Spinal cord (tissue), 9 donors: ENCODE measurements at regions not wholly inside any gene's neighbourhood (a gene's known extent, or its start where the extent isn't known, plus 50 kb on each side); places are given as distances from the start of the nearest gene placed in this dataset.
"Not testable (repeated sequence)": the region's sequence is repeated elsewhere in the genome, so short reads cannot be mapped to it uniquely, and the experiment has no call there.

Experiments used
- DNase-seq, 6 donors: peaks; one replicate each; pipeline versions ENCODE4 v3.0.0 to v3.0.0-alpha.2; 2013 to 2015; ENCODE audit warnings: low spot score in 6 of 6, low read depth in 4 of 6
- H3K27ac ChIP-seq: one replicate; pipeline ENCODE4 v1.5.1; 2013; ENCODE audit warnings: low read depth, low read length, control low read depth
- H3K27me3 ChIP-seq: one replicate; pipeline ENCODE4 v1.6.1; 2013; ENCODE audit warnings: low read length; ENCODE audit not compliant: control insufficient read depth, insufficient read depth
- H3K36me3 ChIP-seq: one replicate; pipeline ENCODE4 v1.6.1; 2013; ENCODE audit warnings: low read length; ENCODE audit not compliant: control insufficient read depth, insufficient read depth
- H3K4me1 ChIP-seq: one replicate; pipeline ENCODE4 v1.6.1; 2013; ENCODE audit warnings: low read length; ENCODE audit not compliant: control insufficient read depth, insufficient read depth
- H3K4me3 ChIP-seq: one replicate; pipeline ENCODE4 v1.5.1; 2013; ENCODE audit warnings: low read depth, low read length, control low read depth
- H3K9me3 ChIP-seq: one replicate; pipeline ENCODE4 v1.6.1; 2013; ENCODE audit warnings: low read length; ENCODE audit not compliant: control insufficient read depth, insufficient read depth
- WGBS: methylation state at CpG from one replicate; pipeline ENCODE4 v1.1.5; 2013; ENCODE audit warnings: missing lambda C conversion rate; ENCODE audit not compliant: insufficient coverage; 5-methylcytosine and 5-hydroxymethylcytosine counted together
- donor health status: healthy.

GRCh38 chr21:9767592-9768375, 753.6 kb upstream of the TPTE start:
- H3K36me3 ChIP-seq: no peaks in the 10 kb centered on the region
- no peak overlapping the region for H3K27ac ChIP-seq
- WGBS: 64% methylated on average over 44 of the region's 44 CpGs
- no peaks in the 10 kb centered on the region for H3K27me3 ChIP-seq
- H3K4me1 ChIP-seq: no peaks in the 10 kb centered on the region
- no peak overlapping the region for H3K4me3 ChIP-seq
- H3K9me3 ChIP-seq: peaks cover 12% of the 10 kb centered on the region
- no peak for DNase-seq

GRCh38 chr21:9768376-9769130, 752.8 kb upstream of the TPTE start:
- not testable (repeated sequence) for DNase-seq, H3K36me3 ChIP-seq, H3K9me3 ChIP-seq, H3K27ac ChIP-seq, H3K27me3 ChIP-seq, H3K4me1 ChIP-seq, H3K4me3 ChIP-seq
- 59% methylated on average over 17 of the region's 21 CpGs for WGBS

- H3K4me1 ChIP-seq, H3K4me3 ChIP-seq, H3K36me3 ChIP-seq, H3K27me3 ChIP-seq, H3K9me3 ChIP-seq, H3K27ac ChIP-seq, DNase-seq: not testable (repeated sequence)
- WGBS: 67% methylated on average over 4 of the region's 9 CpGs
These were observed 752.3 kb upstream of the TPTE start for GRCh38 chr21:9769131-9769498.

GRCh38 chr21:9769718-9770690, 751.4 kb upstream of the TPTE start:
- H3K4me1 ChIP-seq, H3K4me3 ChIP-seq, H3K36me3 ChIP-seq, H3K27me3 ChIP-seq, H3K27ac ChIP-seq, DNase-seq: not testable (repeated sequence)
- WGBS: 62% methylated on average over 16 of the region's 17 CpGs
- peaks cover 14% of the 10 kb centered on the region for H3K9me3 ChIP-seq

- H3K9me3 ChIP-seq: peaks cover 17% of the 10 kb centered on the region
- H3K27me3 ChIP-seq, DNase-seq, H3K4me3 ChIP-seq, H3K27ac ChIP-seq, H3K4me1 ChIP-seq, H3K36me3 ChIP-seq: not testable (repeated sequence)
- 58% methylated on average over 17 of the region's 17 CpGs for WGBS
These were observed 749.7 kb upstream of the TPTE start for GRCh38 chr21:9771466-9772347.

GRCh38 chr21:9772348-9772672, 749.1 kb upstream of the TPTE start:
- H3K4me3 ChIP-seq: no peak overlapping the region
- DNase-seq: no peak
- H3K27me3 ChIP-seq: no peaks in the 10 kb centered on the region
- H3K27ac ChIP-seq: no peak overlapping the region
- H3K9me3 ChIP-seq: peaks cover 17% of the 10 kb centered on the region
- 41% methylated on average over 5 of the region's 6 CpGs for WGBS
- H3K36me3 ChIP-seq: no peaks in the 10 kb centered on the region
- no peaks in the 10 kb centered on the region for H3K4me1 ChIP-seq

GRCh38 chr21:9772877-9773420, 748.4 kb upstream of the TPTE start:
- H3K4me1 ChIP-seq, H3K27ac ChIP-seq, DNase-seq, H3K4me3 ChIP-seq, H3K27me3 ChIP-seq, H3K36me3 ChIP-seq: not testable (repeated sequence)
- 51% methylated on average over 8 of the region's 8 CpGs for WGBS
- peaks cover 15% of the 10 kb centered on the region for H3K9me3 ChIP-seq

GRCh38 chr21:9774347-9774746, 747.0 kb upstream of the TPTE start:
- 63% methylated on average over 8 of the region's 9 CpGs for whole genome bisulfite sequencing
- no peak for DNase-seq
- H3K27ac ChIP-seq: no peak overlapping the region
- H3K9me3 ChIP-seq: peaks cover 13% of the 10 kb centered on the region
- H3K4me3 ChIP-seq: no peak overlapping the region
- H3K36me3 ChIP-seq: no peaks in the 10 kb centered on the region
- H3K4me1 ChIP-seq: no peaks in the 10 kb centered on the region
- no peaks in the 10 kb centered on the region for H3K27me3 ChIP-seq
